Endodermal cell (in vitro differentiated cells): ENCODE measurements at regions not wholly inside any gene's neighbourhood (a gene's known extent, or its start where the extent isn't known, plus 50 kb on each side); places are given as distances from the start of the nearest gene placed in this dataset.

Source experiments
- DNase-seq: peaks from one replicate; pipeline ENCODE4 v3.0.0-alpha.2; 2017
- H3K27ac ChIP-seq: 2 replicates; pipeline ENCODE4 v1.5.1; 2013; ENCODE audit warnings: mild to moderate bottlenecking, low read depth, low read length, moderate library complexity
- H3K27me3 ChIP-seq: 2 replicates; pipeline ENCODE4 v1.6.1; 2013; ENCODE audit warnings: mild to moderate bottlenecking, low read length, moderate library complexity; ENCODE audit not compliant: insufficient read depth, control insufficient read depth, poor library complexity, severe bottlenecking
- H3K36me3 ChIP-seq: 2 replicates; pipeline ENCODE4 v1.7.0; 2013; ENCODE audit warnings: mild to moderate bottlenecking, low read length, moderate library complexity; ENCODE audit not compliant: control insufficient read depth, insufficient read depth
- H3K4me1 ChIP-seq: one replicate; pipeline ENCODE4 v1.7.0; 2013; ENCODE audit warnings: low read length; ENCODE audit not compliant: control insufficient read depth, insufficient read depth
- H3K4me3 ChIP-seq: 2 replicates; pipeline ENCODE4 v1.5.1; 2013; ENCODE audit warnings: mild to moderate bottlenecking, low read length, moderate library complexity
- H3K9ac ChIP-seq: 2 replicates; pipeline ENCODE4 v1.6.1; 2013; ENCODE audit warnings: mild to moderate bottlenecking, low read length, moderate library complexity; ENCODE audit not compliant: poor library complexity, severe bottlenecking; ENCODE audit errors: extremely low read depth
- H3K9me3 ChIP-seq: 2 replicates; pipeline ENCODE4 v1.6.1; 2013; ENCODE audit warnings: mild to moderate bottlenecking, low read length, moderate library complexity; ENCODE audit not compliant: control insufficient read depth
- H3K27ac Mint-ChIP-seq: 2 replicates; pipeline ENCODE4 v1.8.0; 2020; ENCODE audit warnings: mixed read lengths
- H3K27me3 Mint-ChIP-seq: 2 replicates; pipeline ENCODE4 v1.8.0; 2021; ENCODE audit warnings: mild to moderate bottlenecking, mixed read lengths; ENCODE audit not compliant: insufficient read depth
- H3K36me3 Mint-ChIP-seq: 2 replicates; pipeline ENCODE4 v1.8.0; 2020; ENCODE audit warnings: low read depth, mixed read lengths
- H3K4me1 Mint-ChIP-seq: 2 replicates; pipeline ENCODE4 v1.8.0; 2020; ENCODE audit warnings: mixed read lengths
- H3K4me3 Mint-ChIP-seq: 2 replicates; pipeline ENCODE4 v1.8.0; 2020; ENCODE audit warnings: mild to moderate bottlenecking, moderate library complexity, mixed read lengths
- H3K9me3 Mint-ChIP-seq: 2 replicates; pipeline ENCODE4 v1.8.0; 2020; ENCODE audit warnings: mild to moderate bottlenecking, mixed read lengths
- WGBS, 2 experiments: methylation state at CpG; one replicate each; pipeline versions ENCODE4 v1.1.5 to v1.1.7; 2013; ENCODE audit warnings: missing lambda C conversion rate in 2 of 2, mixed read lengths in 1 of 2; ENCODE audit not compliant: insufficient coverage in 1 of 2, insufficient read length in 1 of 2; 5-methylcytosine and 5-hydroxymethylcytosine counted together
- TF ChIP-seq, protein P1 (sequence below): fragments of 200-600 bp; sonication (generic); conservative IDR thresholded peaks from 2 replicates; pipeline ENCODE4 v1.5.0; 2021; ENCODE audit warnings: antibody characterized with exemption, mild to moderate bottlenecking

DNA sequence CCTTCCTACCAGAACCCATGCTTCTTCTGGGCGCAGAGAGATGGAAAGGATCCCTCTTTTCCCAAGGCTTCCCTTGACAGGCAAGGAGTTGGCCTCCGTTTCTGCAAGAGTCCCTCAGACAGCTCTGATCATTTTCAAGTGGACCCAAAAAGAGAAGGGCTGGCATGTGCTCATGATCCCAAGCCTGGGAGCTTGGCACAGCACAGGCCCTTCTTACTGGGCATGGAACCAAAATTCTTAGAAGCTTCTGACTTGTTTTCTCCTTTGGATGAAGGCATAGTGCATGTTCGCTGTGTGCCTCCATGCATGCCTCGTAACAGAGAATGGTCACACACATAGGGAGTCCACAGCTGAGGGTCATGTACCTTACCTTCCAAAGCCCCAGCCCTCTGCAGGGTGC is 449.6 kb downstream of the MIAT start:
- Histone ChIP-seq H3K4me3 (no peak overlapping the region), H3K9me3 (no peaks in the 10 kb centered on the region), H3K27ac (no peak overlapping the region), H3K9ac (no peak overlapping the region), H3K27me3 (peaks cover 56% of the 10 kb centered on the region), H3K36me3 (no peaks in the 10 kb centered on the region), H3K4me1 (peaks cover 15% of the 10 kb centered on the region)
- H3K9me3 Mint-ChIP-seq = no peaks in the 10 kb centered on the region
- no peak for DNase-seq
- no peak overlapping the region for H3K4me3 Mint-ChIP-seq
- TF ChIP-seq, protein P1, sequence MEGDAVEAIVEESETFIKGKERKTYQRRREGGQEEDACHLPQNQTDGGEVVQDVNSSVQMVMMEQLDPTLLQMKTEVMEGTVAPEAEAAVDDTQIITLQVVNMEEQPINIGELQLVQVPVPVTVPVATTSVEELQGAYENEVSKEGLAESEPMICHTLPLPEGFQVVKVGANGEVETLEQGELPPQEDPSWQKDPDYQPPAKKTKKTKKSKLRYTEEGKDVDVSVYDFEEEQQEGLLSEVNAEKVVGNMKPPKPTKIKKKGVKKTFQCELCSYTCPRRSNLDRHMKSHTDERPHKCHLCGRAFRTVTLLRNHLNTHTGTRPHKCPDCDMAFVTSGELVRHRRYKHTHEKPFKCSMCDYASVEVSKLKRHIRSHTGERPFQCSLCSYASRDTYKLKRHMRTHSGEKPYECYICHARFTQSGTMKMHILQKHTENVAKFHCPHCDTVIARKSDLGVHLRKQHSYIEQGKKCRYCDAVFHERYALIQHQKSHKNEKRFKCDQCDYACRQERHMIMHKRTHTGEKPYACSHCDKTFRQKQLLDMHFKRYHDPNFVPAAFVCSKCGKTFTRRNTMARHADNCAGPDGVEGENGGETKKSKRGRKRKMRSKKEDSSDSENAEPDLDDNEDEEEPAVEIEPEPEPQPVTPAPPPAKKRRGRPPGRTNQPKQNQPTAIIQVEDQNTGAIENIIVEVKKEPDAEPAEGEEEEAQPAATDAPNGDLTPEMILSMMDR = no peak
- peaks cover 65% of the 10 kb centered on the region for H3K27me3 Mint-ChIP-seq
- H3K4me1 Mint-ChIP-seq = peaks cover 31% of the 10 kb centered on the region
- H3K27ac Mint-ChIP-seq = no peak overlapping the region
- H3K36me3 Mint-ChIP-seq = no peaks in the 10 kb centered on the region
- WGBS, 2 experiments = 92 to 100% methylated on average over 4 of the region's 4 CpGs

DNA sequence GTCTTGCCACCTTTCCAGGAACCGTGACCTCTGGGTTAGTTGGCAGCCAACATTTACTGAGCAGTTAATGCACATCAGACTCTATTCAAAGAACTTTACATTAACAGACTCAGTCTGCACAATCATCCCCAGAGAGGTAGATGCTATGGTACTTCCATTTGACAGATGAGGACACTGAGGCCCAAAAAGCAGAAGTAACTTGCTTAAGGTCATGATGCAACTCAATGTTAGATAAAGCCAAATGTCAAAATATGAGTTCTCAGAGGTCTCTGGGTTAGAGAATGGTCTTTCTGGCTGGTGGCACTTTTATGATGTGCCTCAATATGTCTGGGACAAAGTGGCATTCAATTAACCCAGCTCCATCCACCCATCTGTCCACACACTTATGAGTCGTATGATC is 450.0 kb downstream of the MIAT start:
- Mint-ChIP-seq H3K9me3 (no peaks in the 10 kb centered on the region), H3K4me1 (peaks cover 31% of the 10 kb centered on the region), H3K36me3 (no peaks in the 10 kb centered on the region), H3K27me3 (peaks cover 61% of the 10 kb centered on the region), H3K4me3 (no peak overlapping the region), H3K27ac (no peak overlapping the region)
- H3K4me1 ChIP-seq = peaks cover 15% of the 10 kb centered on the region
- H3K27ac ChIP-seq = no peak overlapping the region
- H3K4me3 ChIP-seq = no peak overlapping the region
- no peak overlapping the region for H3K9ac ChIP-seq
- H3K27me3 ChIP-seq = peaks cover 52% of the 10 kb centered on the region
- H3K36me3 ChIP-seq = no peaks in the 10 kb centered on the region
- 50% methylated on average over 2 of the region's 2 CpGs; no CpG with 5 or more reads in 1 of the 2 experiments for WGBS, 2 experiments
- TF ChIP-seq, protein P1 = no peak
- DNase-seq = no peak
- H3K9me3 ChIP-seq = no peaks in the 10 kb centered on the region

DNA sequence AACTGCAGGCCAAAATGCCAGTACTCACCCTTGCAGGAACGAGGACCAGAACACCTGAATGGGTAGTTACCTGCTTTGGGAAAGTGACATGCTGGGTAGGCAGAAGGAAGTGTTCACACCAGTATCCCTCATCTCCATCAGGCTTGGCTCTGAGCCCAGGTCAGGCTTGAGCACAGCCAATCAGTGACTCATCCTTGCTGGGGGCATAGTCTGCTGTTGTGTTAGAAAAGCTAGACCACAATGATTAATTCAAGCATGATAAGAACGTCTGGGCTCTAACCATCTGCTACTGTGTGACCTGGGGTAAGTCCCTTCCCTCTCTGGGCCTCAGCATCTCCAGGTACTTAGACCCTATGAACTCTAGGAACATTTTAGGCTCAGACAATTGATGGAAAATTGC is 450.4 kb downstream of the MIAT start:
- Mint-ChIP-seq H3K36me3 (no peaks in the 10 kb centered on the region), H3K4me3 (no peak overlapping the region), H3K9me3 (no peaks in the 10 kb centered on the region), H3K4me1 (peaks cover 31% of the 10 kb centered on the region), H3K27me3 (peaks cover 57% of the 10 kb centered on the region), H3K27ac (no peak overlapping the region)
- H3K27ac ChIP-seq = no peak overlapping the region
- peaks cover 47% of the 10 kb centered on the region for H3K27me3 ChIP-seq
- peaks cover 15% of the 10 kb centered on the region for H3K4me1 ChIP-seq
- WGBS, 2 experiments = 73 to 100% methylated on average over 1 to 2 of the region's 2 CpGs
- peak; percentile 50 for DNase-seq
- peak overlapping the region; percentile 43 for H3K9ac ChIP-seq
- H3K36me3 ChIP-seq = no peaks in the 10 kb centered on the region
- H3K4me3 ChIP-seq = no peak overlapping the region
- TF ChIP-seq, protein P1 = no peak
- H3K9me3 ChIP-seq = no peaks in the 10 kb centered on the region
